ENCODE measurements at regions not wholly inside any gene's neighbourhood (a gene's known extent, or its start where the extent isn't known, plus 50 kb on each side); places are given as distances from the start of the nearest gene placed in this dataset.

GRCh38 chr2:45337481-45337880, 273.6 kb downstream of the SRBD1 start:
- no peak for DNase-seq

- DNase-seq, result no peak
Observed at GRCh38 chr2:45334205-45334604, 276.9 kb downstream of the SRBD1 start.

- DNase-seq, result no peak
Observed at GRCh38 chr2:45332567-45332966, 278.5 kb downstream of the SRBD1 start.

GRCh38 chr2:45332094-45332493, 279.0 kb downstream of the SRBD1 start:
- DNase-seq, result peak; percentile 5

- no peak for DNase-seq
Observed at GRCh38 chr2:45331410-45331786, 279.7 kb downstream of the SRBD1 start.

GRCh38 chr2:45330637-45331409, 280.2 kb downstream of the SRBD1 start:
- DNase-seq, result no peak

- no peak for DNase-seq
Observed at GRCh38 chr2:45330108-45330507, 281.0 kb downstream of the SRBD1 start.

- no peak for DNase-seq
Observed at GRCh38 chr2:45329045-45329677, 281.9 kb downstream of the SRBD1 start.

- no peak for DNase-seq
Observed at GRCh38 chr2:45328264-45328870, 282.7 kb downstream of the SRBD1 start.

GRCh38 chr2:45323344-45323743, 287.7 kb downstream of the SRBD1 start:
- no peak for DNase-seq

- DNase-seq, result no peak
Observed at GRCh38 chr2:45320956-45321355, 290.1 kb downstream of the SRBD1 start.

- no peak for DNase-seq
Observed at GRCh38 chr2:45319683-45320455, 291.2 kb downstream of the SRBD1 start.

- DNase-seq, result no peak
Observed at GRCh38 chr2:45318686-45319085, 292.4 kb downstream of the SRBD1 start.

GRCh38 chr2:45316576-45317338, 294.3 kb downstream of the SRBD1 start:
- DNase-seq, result no peak

GRCh38 chr2:45315861-45316260, 295.2 kb downstream of the SRBD1 start:
- DNase-seq, result no peak

GRCh38 chr2:45312275-45312674, 298.8 kb downstream of the SRBD1 start:
- no peak for DNase-seq

GRCh38 chr2:45311559-45311958, 299.5 kb downstream of the SRBD1 start:
- DNase-seq, result no peak

- no peak for DNase-seq
Observed at GRCh38 chr2:45307147-45307546, 297.9 kb upstream of the SIX2 start.

GRCh38 chr2:45305599-45305998, 296.3 kb upstream of the SIX2 start:
- no peak for DNase-seq

- DNase-seq, result no peak
Observed at GRCh38 chr2:45303417-45304202, 294.4 kb upstream of the SIX2 start.

- DNase-seq, result no peak
Observed at GRCh38 chr2:45301307-45302277, 292.3 kb upstream of the SIX2 start.
